ENCODE measurements at regions not wholly inside any gene's neighbourhood (a gene's known extent, or its start where the extent isn't known, plus 50 kb on each side); places are given as distances from the start of the nearest gene placed in this dataset.
"Not testable (repeated sequence)": the region's sequence is repeated elsewhere in the genome, so short reads cannot be mapped to it uniquely, and the experiment has no call there.

- no peak overlapping the region for H3K4me3 ChIP-seq (ENCODE audit: low read length)
- no peak for TF ChIP-seq CTCF (conservative IDR thresholded peaks at IDR 0.05; ENCODE audit: low read length)
- DNase-seq (ENCODE audit: low read depth), result no peak
Measured at GRCh38 chr12:25682421-25682820, 129.3 kb upstream of the LMNTD1 start.

DNA sequence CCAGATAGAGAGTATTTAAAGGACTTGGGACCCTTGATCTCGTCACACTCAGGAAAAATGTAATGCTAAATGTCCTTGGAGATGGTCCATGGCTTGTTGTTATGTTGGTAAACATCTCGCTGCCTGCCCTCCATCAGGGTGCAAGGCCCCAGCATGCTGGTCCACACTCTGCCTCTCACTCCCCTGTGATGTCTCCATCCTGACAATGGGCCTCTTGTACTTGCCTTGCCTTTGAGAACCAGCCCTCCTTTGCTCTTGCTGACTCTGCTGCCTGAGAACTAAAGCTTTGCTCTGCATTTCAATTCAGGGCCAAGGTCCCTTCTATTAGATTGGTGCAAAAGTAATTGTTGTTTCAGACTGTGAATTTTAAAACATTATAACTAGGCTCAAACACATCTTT, 131.0 kb upstream of the LMNTD1 start:
- no peak for TF ChIP-seq CTCF (conservative IDR thresholded peaks at IDR 0.05; ENCODE audit: low read length)
- H3K4me3 ChIP-seq (ENCODE audit: low read length), result no peak overlapping the region

DNA sequence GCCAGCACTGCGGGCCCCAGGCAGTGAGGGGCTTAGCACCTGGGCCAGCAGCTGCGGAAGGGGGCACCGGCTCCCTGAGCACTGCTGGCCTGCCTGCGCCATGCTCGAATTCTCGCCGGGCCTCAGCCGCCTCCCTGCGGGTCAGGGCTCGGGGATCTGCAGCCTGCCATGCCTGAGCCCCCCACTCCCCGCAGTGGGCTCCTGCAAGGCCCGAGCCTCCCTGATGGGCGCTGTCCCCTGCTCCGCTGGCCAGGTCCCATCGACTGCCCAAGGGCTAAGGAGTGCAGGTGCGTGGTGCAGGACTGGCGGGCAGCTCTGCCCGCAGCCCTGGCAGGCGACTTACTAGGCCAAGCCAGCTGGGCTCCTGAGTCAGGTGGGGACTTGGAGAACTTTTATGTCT, 133.3 kb upstream of the LMNTD1 start:
- DNase-seq (ENCODE audit: low read depth), result no peak
- no peak overlapping the region for H3K4me3 ChIP-seq (ENCODE audit: low read length)
- TF ChIP-seq CTCF (conservative IDR thresholded peaks at IDR 0.05; ENCODE audit: low read length), result no peak

More for the DNA sequence above, 131.0 kb upstream of the LMNTD1 start:
- DNase-seq (ENCODE audit: low read depth), result no peak

- TF ChIP-seq CTCF (conservative IDR thresholded peaks at IDR 0.05; ENCODE audit: low read length), result no peak
- no peak overlapping the region for H3K4me3 ChIP-seq (ENCODE audit: low read length)
- no peak for DNase-seq (ENCODE audit: low read depth)
Measured at GRCh38 chr12:25687226-25687625, 134.1 kb upstream of the LMNTD1 start.

DNA sequence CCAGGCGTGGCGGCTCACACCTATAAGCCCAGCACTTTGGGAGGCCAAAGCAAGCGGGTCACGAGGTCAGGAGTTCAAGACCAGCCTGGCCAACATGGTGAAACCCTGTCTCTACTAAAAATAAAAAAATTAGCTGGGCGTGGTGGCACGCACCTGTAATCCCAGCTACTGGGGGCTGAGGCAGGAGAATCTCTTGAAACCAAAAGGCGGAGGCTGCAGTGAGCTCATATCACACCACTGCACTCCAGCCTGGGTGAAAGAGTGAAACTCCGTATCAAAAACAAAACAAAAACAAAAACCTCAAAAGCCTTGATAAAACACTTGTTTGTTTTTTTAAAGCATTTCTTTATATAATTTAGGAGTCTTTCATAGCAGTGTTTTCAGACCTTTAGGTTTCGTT, 135.8 kb upstream of the LMNTD1 start:
- DNase-seq (ENCODE audit: low read depth); H3K4me3 ChIP-seq (ENCODE audit: low read length): not testable (repeated sequence)

- H3K4me3 ChIP-seq (ENCODE audit: low read length), result no peak overlapping the region
- DNase-seq (ENCODE audit: low read depth), result peak; percentile 65
- TF ChIP-seq CTCF (conservative IDR thresholded peaks at IDR 0.05; ENCODE audit: low read length), result no peak
Measured at GRCh38 chr12:25689996-25690501, 137.0 kb upstream of the LMNTD1 start.

DNA sequence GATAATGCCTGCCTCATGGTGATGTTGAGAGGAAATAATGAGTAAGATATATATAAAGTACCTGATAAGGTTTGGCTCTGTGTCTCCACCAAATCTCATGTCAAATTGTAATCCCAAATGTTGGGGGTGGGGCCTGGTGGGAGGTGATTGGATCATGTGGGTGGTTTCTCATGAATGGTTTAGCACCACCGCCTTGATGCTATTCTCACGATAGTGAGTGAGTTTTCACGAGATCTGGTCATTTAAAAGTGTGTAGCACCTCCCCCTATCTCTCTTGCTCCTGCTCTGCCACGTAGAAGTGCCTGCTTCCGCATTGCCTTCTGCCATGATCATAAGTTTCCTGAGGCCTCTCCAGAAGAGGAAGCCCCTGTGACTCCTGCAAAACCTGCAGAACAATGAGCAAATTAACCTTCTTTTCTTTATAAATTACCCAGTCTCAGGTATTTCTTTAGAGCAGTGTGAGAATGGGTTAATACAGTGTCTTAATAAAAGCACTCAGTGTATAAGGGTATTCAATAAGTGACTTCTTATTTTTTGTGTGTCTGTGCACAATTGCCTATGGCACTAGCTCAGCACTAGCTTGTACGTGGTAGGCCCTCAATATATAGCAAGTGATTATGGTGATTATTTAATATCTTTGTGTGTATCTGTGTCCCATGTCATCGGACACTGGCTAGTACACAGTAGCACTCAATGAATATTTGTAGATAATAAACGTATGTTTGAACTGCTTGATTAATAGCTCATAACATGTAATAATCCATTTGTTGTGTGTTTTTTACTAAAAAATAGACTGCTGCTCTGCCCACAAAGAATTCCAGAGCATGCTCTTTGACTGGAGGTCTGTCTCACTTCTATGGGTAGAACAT, 138.1 kb upstream of the LMNTD1 start:
- no peak for TF ChIP-seq CTCF (conservative IDR thresholded peaks at IDR 0.05; ENCODE audit: low read length)
- no peak overlapping the region for H3K4me3 ChIP-seq (ENCODE audit: low read length)
- no peak for DNase-seq (ENCODE audit: low read depth)

Measured in AG10803 (cell line).